Retinal pigment epithelial cell (primary cell): ENCODE measurements at regions not wholly inside any gene's neighbourhood (a gene's known extent, or its start where the extent isn't known, plus 50 kb on each side); places are given as distances from the start of the nearest gene placed in this dataset.
"Not testable (repeated sequence)": the region's sequence is repeated elsewhere in the genome, so short reads cannot be mapped to it uniquely, and the experiment has no call there.

Source experiments
- DNase-seq: peaks from one replicate; pipeline ENCODE4 v3.0.0-alpha.2; 2010; ENCODE audit warnings: low read depth
- H3K4me3 ChIP-seq: 2 replicates; pipeline ENCODE4 v1.5.1; 2011; ENCODE audit warnings: mild to moderate bottlenecking, low read length, control low read depth, moderate library complexity
- CTCF ChIP-seq: conservative IDR thresholded peaks from 2 replicates; pipeline ENCODE4 v1.5.1; 2011; ENCODE audit warnings: low read depth, low read length, control low read depth, inconsistent platforms

- H3K4me3 ChIP-seq = no peak overlapping the region
- DNase-seq = no peak
- TF ChIP-seq CTCF = no peak
These were observed 458.4 kb downstream of the SHISA9 start for GRCh38 chr16:13359835-13360234.

GRCh38 chr16:13372421-13372820 lies 471.0 kb downstream of the SHISA9 start:
- no peak for TF ChIP-seq CTCF
- H3K4me3 ChIP-seq = no peak overlapping the region
- DNase-seq = no peak

DNA sequence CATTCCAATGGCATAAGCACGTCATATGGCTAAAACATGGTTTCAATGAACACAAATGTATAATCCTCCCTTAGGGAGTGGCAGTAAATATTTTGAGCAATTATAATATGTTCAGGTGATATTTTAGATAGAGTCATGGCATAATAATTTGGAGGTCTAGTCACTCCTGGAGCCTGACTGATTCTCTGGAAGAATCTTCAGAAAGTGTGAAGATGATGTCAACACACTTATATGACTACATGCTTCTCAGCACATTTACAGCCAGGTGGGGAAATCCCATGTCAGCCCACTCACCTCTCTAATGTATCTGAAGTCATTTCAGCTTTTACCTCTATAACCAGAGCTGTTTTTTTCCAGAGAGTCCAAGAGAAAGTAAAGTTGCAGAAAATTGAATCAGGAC lies 474.8 kb downstream of the SHISA9 start:
- TF ChIP-seq CTCF = no peak

GRCh38 chr16:13377143-13377542 lies 475.7 kb downstream of the SHISA9 start:
- TF ChIP-seq CTCF = no peak
- H3K4me3 ChIP-seq = no peak overlapping the region
- DNase-seq = no peak

More for the DNA sequence above, 474.8 kb downstream of the SHISA9 start:
- H3K4me3 ChIP-seq = no peak overlapping the region
- no peak for DNase-seq

DNA sequence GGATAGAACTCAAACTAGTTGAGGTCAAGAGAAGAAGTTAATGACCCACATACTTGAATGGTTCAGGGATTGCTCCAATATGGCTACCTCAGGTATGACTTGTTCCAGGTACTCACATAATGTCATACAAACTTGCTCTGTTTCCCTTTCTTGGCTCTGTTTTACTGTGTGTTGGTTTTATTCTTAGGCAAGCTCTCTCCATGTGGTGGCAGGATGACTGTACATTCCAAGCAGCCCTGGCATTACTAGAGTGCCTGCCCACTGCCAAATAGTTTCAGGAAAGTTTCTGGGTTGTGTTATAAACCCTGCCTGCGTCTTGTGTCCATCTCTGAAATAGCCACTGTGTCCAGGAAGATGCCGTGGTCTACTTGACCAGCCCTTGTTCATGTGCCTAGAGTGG lies 476.8 kb downstream of the SHISA9 start:
- no peak for DNase-seq
- peak; percentile 33 for TF ChIP-seq CTCF
- no peak overlapping the region for H3K4me3 ChIP-seq

DNA sequence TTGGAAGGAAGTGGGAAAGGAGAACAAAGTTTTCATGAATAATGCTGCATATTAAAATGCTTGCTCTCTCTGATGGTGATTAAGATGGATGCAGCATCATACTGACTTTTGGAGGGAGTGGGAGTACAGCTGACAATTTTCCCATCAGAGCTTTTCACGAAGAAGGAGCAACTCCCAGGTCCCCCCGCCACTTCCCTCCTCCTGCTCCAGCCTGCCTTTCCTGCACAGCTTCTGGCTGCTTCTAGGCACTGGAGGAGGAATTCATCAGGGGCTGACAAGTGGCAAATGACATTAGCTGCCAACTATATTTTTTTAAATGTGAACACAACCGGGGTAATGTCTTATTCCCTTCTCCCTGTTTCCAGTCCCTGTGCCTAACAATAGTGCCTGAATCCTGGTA lies 477.9 kb downstream of the SHISA9 start:
- TF ChIP-seq CTCF = no peak
- H3K4me3 ChIP-seq = no peak overlapping the region
- DNase-seq = no peak

DNA sequence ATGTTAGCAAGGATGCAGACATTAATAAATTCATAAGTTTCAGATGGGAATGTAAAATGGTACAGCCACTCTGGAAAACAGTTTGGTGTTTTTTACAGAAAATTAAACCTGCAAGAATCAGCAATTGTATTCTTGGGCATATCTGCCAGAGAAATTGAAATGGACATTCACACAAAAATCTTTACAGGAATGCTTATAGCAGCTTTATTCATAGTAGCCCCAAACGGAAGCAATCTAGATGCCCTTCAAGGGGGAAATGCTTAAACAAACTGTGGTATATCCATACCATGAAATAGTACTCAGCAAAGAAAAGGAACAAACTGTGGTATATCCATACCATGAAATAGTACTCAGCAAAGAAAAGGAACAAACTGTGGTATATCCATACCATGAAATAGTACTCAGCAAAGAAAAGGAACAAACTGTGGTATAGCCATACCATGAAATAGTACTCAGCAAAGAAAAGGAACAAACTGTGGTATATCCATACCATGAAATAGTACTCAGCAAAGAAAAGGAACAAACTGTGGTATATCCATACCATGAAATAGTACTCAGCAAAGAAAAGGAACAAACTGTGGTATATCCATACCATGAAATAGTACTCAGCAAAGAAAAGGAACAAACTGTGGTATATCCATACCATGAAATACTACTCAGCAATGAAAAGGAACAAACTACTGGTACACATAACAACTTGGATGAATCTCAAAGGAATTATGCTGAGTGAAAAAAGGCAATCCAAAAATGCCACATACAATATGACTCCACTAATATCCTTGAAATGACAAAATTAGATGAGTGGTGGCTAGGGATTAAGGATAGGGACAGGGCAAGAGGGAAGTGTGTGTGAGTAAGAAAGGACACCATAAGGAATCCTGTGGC lies 484.0 kb downstream of the SHISA9 start:
- DNase-seq, H3K4me3 ChIP-seq: not testable (repeated sequence)
